DMS53 treated with DMSO at 0.1 percent for 48 hours (cell line): ENCODE measurements at regions not wholly inside any gene's neighbourhood (a gene's known extent, or its start where the extent isn't known, plus 50 kb on each side); places are given as distances from the start of the nearest gene placed in this dataset.

Source experiments
- DNase-seq: peaks from one replicate; lab custom pipeline; 2025; ENCODE audit not compliant: unreplicated experiment; lab: John Stamatoyannopoulos, UW

DNA sequence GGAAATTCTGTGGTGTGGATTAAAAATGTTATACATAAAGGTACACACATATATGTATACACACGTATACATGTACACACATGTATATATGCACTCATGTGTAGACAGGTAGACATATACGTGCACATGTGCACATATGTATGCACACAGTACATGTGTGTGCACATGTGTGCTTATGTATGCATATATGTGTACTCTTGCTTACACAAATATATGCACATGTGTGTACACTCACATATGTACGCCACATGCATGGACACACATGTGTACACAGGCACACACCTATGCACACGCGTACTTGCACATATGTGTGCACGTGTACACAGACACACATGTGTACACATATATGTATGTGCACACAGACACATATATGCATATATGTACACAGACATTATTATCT, 142.8 kb upstream of the SALL3 start:
- DNase-seq, result no peak

- no peak for DNase-seq
Observed at GRCh38 chr18:78837754-78838153, 141.9 kb upstream of the SALL3 start.

- no peak for DNase-seq
Observed at GRCh38 chr18:78838183-78838582, 141.4 kb upstream of the SALL3 start.

DNA sequence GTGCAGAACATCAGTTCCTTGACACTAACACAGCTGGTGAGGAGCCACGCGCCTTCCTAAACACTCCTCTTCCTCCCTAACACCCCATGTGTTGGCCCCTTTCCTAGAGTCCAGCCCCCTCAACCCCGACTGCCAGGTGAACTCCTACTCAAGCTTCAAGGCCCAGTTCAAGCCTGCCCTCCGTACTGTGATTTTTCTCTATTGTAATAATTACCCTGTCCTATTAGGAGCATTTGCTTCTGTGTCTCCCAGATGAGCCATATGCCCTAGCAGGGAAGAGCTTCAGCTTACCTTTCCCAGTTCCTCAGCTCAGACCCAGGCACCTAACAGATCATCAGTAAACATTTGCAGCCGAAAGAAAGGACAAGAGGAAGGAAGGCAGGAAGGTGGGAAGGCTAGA, 130.6 kb upstream of the SALL3 start:
- no peak for DNase-seq

DNA sequence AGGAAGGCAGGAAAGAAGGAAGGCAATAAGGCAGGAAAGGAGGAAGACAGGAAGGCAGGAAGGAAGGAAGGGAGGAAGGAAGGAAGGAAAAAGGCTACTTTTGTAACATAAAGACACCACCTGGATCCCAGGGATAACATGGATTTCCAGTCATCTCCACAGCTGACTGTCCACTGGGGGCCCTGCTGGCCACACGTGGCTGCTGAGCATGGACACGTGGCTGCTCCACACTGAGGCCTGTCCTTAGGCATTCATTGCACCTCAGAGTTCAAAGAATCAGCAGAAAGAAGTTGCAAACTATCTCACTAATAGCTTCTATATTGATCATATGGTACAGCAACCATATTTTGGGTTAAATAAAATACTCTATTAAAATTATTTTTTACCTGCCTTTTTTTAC, 130.2 kb upstream of the SALL3 start:
- no peak for DNase-seq

DNA sequence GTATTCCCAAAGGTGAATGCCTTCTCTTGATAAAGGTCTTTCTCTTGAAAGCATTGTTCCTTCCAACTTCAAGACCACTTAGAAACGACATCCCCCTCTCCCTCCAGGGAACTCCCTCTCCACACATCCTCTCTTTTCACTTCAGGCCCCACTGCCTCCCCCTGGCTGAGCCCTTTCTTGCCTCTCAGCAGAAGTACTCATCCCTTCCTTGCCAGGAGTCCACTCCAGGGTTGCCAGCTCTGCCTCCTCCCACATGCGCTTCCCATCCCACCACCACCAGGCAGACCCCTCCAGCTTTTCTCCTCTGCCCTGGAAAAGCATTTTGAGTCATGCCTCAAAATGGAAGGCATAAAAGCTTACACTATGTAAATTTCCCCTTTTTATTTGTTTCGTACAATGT, 126.3 kb upstream of the SALL3 start:
- DNase-seq, result no peak

DNA sequence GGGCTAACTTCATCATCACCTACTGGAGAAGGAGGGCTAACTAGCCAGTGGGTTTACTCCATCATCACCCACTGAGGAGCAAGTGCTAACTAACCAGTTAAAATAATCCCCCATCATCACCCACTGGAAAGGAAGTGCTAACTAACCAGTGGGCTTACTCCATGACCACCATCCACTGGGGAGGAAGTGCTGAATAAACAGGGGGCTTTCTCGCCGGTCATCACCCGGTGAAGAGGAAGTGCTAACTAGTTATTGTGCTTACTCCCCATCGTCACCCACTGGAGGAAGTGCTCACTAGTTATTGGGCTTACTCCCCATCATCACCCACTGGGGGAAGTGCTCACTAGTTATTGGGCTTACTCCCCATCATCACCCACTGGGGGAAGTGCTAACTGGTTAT, 124.4 kb upstream of the SALL3 start:
- DNase-seq, result no peak

DNA sequence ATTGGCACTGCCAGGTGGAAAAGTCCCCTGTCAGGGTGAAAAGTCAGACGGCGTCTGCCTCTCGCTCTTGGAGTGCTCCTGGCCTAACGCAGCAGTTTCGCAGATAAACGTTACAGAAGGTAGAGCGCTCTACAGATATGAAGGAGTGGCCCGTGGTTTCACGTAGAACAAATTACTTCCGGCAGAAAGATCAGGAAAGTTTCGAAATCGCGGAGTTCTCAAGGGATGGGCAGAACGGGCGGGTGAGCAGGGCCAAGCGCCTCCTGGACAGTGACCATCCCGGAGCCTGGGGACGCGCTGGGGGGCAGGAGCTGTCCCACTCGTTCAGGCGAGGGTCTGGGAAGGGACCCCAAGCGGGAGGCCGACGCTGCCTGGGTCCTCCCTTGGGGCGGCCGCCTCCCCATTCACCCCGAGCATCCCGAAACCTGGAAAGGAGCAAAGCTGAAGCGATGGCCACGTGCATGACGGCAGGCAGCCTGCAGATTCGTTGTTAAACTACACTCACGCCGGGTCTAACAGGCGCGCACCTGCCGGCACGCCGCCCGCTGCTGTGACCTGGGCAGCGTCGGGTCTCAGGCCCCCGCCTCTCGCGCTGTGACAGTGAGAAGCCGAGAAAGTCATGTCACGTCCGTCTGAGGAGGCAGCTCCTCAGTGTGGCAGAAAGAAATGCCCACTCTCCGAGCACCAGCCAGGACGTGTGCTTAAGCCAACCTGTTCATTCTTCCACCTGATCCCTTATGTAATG, 122.9 kb upstream of the SALL3 start:
- DNase-seq, result no peak

DNA sequence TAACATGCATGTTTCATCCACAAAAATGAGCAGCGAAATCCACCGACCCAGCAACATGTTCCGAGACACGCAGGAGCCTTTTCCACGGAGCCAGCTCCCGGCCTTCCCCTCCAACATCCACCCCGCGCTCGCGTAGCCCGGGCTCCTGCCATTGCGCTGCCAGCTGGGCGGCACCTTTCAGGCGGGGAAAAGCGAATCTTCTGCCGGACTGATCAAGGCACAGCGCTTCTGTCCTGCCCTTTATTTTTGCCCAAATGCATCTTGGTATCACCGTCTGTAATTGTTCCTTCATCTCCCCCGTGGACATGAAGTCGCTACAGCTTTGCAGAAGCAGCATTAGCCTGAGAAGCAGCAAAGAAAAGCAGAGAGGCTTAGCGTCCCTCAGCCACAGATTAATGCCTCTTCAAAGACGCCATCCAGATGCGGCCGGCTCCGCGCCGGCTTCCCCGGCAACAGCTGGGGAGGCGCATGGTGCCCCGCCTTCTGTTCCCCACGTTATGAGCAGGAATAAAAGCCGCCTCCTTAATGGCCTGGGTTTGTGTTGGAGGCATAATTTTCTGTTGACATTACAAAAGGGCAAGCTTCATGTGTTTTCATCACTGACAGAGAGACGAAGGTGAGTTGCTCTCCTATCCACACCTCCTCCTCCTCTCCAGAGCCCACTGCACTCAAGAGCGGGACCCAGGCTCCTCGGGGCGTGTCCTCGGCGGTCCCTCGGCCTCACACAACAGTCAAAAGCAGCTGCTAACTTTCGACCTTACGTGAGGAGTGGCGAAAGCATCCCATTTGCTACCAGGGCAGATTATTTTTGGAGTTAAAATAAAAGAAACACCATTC, 122.1 kb upstream of the SALL3 start:
- no peak for DNase-seq

DNA sequence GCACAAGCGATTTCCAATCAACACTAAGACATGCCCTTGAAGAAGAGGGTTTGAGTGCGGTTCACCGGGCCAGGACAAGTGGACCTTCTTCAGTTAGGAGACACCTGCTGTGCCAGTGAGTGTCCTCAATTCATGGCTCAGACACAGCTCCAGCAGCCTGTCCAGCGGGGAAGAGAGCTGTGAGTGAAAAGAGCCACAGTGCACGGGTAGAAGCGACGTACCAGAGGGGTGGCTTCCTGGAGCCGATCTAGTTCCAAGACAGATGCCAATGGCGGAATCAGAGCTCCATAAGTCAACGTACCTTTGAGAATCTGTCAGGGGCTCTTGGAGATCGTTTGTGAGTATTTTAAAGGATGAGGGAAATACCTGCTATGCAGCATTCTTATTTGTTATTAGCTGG, 119.9 kb upstream of the SALL3 start:
- no peak for DNase-seq

- no peak for DNase-seq
Observed at GRCh38 chr18:78860117-78860516, 119.5 kb upstream of the SALL3 start.

GRCh38 chr18:78861116-78861515, 118.5 kb upstream of the SALL3 start:
- DNase-seq, result no peak

GRCh38 chr18:78861706-78862105, 117.9 kb upstream of the SALL3 start:
- DNase-seq, result no peak

DNA sequence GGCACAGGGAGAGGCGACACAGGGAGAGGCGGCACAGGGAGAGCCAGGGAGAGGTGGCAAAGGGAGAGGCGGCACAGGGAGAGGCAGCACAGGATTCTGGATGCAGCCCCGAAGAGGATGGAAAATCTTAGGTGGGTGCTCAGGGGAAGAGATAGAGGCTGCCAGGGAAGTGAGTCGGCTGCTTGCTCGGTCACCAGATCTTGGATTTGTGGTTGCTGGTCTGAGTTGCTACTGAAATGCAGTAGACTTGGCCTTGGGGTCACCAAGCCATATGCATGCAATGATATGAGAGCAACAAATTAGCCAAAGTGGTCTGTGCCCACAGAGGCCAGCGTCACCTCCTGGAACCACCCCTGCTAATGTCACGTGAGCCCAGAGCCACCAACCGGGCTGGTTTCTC, 117.2 kb upstream of the SALL3 start:
- no peak for DNase-seq

DNA sequence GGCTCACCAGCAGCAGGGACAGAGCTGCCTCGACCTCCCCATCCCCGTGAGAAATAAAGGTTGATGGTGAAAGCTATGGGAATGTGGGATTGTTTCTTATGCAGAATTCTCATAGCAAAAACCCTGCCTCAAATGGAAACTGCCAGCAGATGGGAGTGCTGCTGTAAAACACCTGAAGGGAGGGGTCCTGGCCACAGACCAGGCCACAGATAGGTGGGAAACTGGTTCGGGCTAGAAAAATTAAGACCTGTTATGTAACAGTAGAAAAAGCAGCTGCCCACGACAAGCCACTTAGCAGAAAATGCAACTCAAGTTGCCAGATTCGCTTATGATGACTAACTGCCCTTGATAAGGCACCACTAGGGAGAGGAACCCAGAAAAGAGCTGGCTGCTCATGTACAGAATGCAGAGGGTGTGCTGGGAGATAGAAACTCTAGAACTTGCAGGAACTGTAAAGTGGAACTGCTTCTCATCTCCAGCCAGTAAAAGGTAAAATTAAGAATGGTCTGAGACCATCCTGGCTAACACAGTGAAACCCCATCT, 114.5 kb upstream of the SALL3 start:
- DNase-seq, result no peak

DNA sequence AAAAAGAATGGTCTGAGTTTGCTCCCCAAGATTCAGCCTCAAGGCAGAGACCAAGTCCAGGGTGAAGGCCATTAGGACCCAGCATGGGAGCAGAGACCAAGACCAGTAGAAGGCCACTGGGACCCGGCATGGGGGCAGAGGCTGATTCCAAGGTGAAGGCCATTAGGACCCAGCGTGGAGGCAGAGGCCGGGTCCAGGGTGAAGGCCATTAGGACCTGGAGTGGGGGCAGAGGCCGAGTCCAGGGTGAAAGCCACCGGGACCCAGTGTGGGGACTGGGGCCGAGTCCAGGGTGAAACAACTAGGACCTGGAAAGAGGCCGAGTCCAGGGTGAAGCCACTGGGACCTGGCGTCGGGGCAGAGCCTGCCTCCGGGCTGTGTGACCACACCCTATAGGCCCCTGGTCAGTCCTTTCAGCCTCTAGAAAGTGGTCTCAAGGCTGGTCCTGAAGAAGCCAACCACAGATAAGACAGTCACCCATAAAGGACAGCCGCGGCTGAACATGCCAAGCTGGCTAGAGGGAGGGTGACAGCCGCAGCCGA, 113.8 kb upstream of the SALL3 start:
- no peak for DNase-seq

DNA sequence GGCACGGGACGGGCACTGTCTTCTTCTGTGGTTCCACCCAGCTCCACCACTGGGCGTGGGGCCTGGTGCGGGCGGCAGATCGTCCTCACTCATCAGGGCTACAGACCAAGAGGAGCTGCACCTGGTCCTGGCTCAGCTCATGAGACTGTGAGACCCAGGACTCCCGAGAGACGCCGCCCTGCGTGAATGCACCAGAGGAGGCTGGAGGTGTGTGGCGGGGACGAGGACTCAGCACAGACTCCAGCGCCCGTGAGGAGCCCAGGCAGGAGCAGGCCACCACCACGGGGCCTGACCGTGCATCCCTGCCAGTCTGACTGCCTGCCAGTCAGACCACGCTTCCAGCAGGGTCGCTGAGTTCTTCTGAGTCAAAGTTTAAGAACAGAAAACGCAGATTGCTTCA, 112.5 kb upstream of the SALL3 start:
- DNase-seq, result no peak

DNA sequence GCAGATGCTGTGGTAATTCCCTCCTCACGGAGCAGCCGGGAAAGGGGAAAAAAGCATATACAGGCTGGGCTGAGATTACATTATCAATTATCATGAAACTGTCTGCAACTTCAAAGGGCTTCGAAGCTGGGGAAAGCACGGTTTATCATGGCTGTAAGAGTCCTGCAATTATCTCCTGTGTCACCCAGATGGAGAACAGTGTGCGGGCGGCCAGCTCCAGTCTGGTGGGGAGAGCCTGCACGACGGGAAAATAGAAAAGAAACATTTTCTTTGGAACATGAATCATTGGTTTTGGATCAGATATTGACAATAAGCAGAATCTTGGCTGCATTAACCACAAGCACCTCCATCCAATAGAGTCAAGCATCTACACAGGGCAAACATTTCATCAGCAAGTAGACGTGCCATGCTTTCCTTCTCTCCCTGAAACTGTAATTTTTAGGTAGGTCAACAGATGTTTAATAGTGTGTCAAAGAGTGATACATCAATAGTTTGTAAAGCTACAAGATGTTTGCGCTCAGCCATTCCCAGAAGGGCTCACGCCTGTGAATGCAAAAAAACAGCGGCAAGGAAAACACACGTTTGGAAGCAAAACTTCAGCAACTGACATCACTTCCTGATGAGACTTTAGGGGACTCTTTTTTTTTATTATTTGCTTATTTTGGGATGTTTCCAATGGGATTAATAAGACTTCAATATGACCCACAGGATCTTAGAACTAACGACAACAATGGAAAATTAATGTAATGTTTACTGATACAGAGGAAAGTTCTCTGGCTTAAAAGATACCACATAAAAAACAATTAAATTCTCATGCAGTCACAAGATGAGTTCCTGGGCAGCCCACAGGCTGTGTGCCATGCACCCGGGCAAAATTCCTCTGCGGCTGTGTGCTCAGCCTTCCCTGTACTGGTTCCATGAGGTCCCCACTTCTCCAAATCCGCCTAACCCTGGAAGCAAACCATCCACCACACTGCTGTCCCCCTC, 111.0 kb upstream of the SALL3 start:
- no peak for DNase-seq

GRCh38 chr18:78871618-78872017, 108.0 kb upstream of the SALL3 start:
- no peak for DNase-seq

DNA sequence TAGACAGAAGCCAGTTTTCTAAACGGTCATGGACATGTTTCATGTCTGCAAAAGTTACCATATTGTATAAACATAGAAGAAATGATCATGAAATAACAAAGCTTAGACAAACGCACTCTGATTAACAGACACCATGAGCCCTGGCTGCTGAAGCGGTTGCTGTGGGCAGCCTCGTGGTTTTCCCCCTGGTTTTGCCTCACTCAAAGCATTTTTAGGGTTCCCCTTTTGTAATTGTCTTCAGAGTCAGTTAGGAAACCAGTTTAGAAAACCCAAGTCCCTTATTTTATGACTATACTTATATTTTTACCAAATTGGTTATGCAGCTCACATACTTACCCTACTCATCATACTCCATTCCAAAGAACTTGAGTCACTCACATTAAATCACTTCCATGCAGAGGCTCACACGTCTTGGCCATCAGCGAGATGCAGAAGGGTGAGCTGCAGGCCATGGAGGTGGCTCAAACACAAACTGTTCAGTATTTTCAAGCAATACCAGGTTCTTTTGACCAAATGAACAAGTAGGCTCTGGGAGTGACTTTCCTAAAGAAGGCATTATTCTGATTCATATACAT, 105.6 kb upstream of the SALL3 start:
- no peak for DNase-seq
